Vagina (tissue), 2 donors: ENCODE measurements at regions not wholly inside any gene's neighbourhood (a gene's known extent, or its start where the extent isn't known, plus 50 kb on each side); places are given as distances from the start of the nearest gene placed in this dataset.

Experiments
- DNase-seq, 2 donors: peaks; one replicate each; pipeline ENCODE4 v3.0.0-alpha.2; 2017; ENCODE audit errors: extremely low spot score in 2 of 2
- H3K27ac ChIP-seq: fragments of 200-600 bp; sonication (generic); one replicate; pipeline ENCODE4 v1.5.1; 2019
- H3K27me3 ChIP-seq: fragments of 200-600 bp; sonication (generic); one replicate; pipeline ENCODE4 v1.5.1; 2019
- H3K36me3 ChIP-seq, 2 donors: fragments of 200-600 bp; sonication (generic); one replicate each; pipeline ENCODE4 v1.5.1; 2017 to 2019
- H3K4me1 ChIP-seq: fragments of 200-600 bp; sonication (generic); one replicate; pipeline ENCODE4 v1.5.1; 2019
- H3K4me3 ChIP-seq, 2 donors: fragments of 200-600 bp; sonication (generic); 1 replicate in 1 of 2; 2 replicates in 1 of 2; pipeline ENCODE4 v1.5.1; 2016 to 2019
- H3K9me3 ChIP-seq: fragments of 200-600 bp; sonication (generic); one replicate; pipeline ENCODE4 v1.5.1; 2019
- POLR2A ChIP-seq, 2 donors: fragments of 450-650 bp; IDR thresholded peaks; one replicate each; pipeline ENCODE4 v1.6.1; 2017; ENCODE audit warnings: antibody characterized with exemption in 2 of 2, mild to moderate bottlenecking in 2 of 2, moderate library complexity in 2 of 2
- POLR2AphosphoS5 ChIP-seq, 2 donors: sonication (generic); formaldehyde crosslinking; IDR thresholded peaks; one replicate each; pipeline ENCODE4 v1.9.0; 2017; ENCODE audit warnings: antibody characterized with exemption in 2 of 2, mild to moderate bottlenecking in 2 of 2, low read depth in 1 of 2; ENCODE audit not compliant: insufficient read depth in 1 of 2
- intact Hi-C: fragments of 100-400 bp; cut with DNase I; formaldehyde crosslinking; loops from one replicate; pipeline ENCODE4 v1.15.1; 2023
- TF ChIP-seq, protein P1 (sequence below), 3 experiments: fragments of 450-650 bp in 2 of 3; fragments of 200-600 bp in 1 of 3; sonication (generic) in 1 of 3; IDR thresholded peaks; one replicate each; pipeline ENCODE4 v1.5.1; 2017 to 2019; ENCODE audit warnings: antibody characterized with exemption in 3 of 3, mild to moderate bottlenecking in 2 of 3, moderate library complexity in 2 of 3

- H3K4me1 ChIP-seq, result peaks cover 3% of the 10 kb centered on the region
- no peak overlapping the region for H3K4me3 ChIP-seq
- H3K27ac ChIP-seq, result no peak overlapping the region
- intact Hi-C loops, result loop anchor here (5.0 kb wide), 1 partner anchor 1038 kb away; no protein-coding TSS in a partner anchor
- no peaks in the 10 kb centered on the region for H3K9me3 ChIP-seq
- TF ChIP-seq POLR2AphosphoS5 (IDR thresholded peaks at IDR 0.05; ENCODE audit: insufficient read depth in 1 of 2, low read depth in 1 of 2) (no peak), POLR2A (IDR thresholded peaks at IDR 0.05) (no peak)
- TF ChIP-seq, protein P1, sequence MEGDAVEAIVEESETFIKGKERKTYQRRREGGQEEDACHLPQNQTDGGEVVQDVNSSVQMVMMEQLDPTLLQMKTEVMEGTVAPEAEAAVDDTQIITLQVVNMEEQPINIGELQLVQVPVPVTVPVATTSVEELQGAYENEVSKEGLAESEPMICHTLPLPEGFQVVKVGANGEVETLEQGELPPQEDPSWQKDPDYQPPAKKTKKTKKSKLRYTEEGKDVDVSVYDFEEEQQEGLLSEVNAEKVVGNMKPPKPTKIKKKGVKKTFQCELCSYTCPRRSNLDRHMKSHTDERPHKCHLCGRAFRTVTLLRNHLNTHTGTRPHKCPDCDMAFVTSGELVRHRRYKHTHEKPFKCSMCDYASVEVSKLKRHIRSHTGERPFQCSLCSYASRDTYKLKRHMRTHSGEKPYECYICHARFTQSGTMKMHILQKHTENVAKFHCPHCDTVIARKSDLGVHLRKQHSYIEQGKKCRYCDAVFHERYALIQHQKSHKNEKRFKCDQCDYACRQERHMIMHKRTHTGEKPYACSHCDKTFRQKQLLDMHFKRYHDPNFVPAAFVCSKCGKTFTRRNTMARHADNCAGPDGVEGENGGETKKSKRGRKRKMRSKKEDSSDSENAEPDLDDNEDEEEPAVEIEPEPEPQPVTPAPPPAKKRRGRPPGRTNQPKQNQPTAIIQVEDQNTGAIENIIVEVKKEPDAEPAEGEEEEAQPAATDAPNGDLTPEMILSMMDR (IDR thresholded peaks at IDR 0.05), result no peak
- H3K27me3 ChIP-seq, result no peaks in the 10 kb centered on the region
- DNase-seq, result no peak
- no peaks in the 10 kb centered on the region for H3K36me3 ChIP-seq
These were observed 499.7 kb downstream of the COG6 start for GRCh38 chr13:40155201-40155600.

DNA sequence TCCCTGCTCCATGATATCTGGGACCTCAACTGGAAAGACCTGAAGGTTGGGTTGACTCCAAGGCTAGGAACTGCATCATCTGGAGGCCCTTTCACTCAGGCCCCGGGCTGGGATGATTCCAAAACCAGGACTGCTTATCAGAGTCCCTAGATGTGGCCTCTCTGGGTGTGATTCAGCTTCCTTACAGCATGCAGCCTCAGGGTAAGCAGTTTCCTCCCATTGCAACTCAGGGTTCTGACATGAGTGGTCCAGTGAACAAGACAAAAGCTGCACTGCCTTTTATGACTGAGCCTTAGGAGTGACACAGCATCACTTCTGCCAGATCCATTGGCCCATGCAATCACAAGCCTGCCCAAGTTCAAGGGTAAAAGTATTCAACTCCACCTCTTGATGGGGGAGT is 502.8 kb downstream of the COG6 start:
- H3K9me3 ChIP-seq, result no peaks in the 10 kb centered on the region
- intact Hi-C loops, result loop anchor here (5.0 kb wide), 1 partner anchor 1041 kb away; no protein-coding TSS in a partner anchor
- H3K27me3 ChIP-seq, result no peaks in the 10 kb centered on the region
- no peak overlapping the region for H3K4me3 ChIP-seq
- no peak overlapping the region for H3K27ac ChIP-seq
- no peaks in the 10 kb centered on the region for H3K4me1 ChIP-seq
- no peak for DNase-seq
- H3K36me3 ChIP-seq, result no peaks in the 10 kb centered on the region
- no peak for TF ChIP-seq POLR2AphosphoS5 (IDR thresholded peaks at IDR 0.05; ENCODE audit: insufficient read depth in 1 of 2, low read depth in 1 of 2)
- TF ChIP-seq, protein P1 (IDR thresholded peaks at IDR 0.05), result no peak
- TF ChIP-seq POLR2A (IDR thresholded peaks at IDR 0.05), result no peak

- H3K9me3 ChIP-seq, result no peaks in the 10 kb centered on the region
- intact Hi-C loops, result loop anchor here (5.0 kb wide), 1 partner anchor 1041 kb away; no protein-coding TSS in a partner anchor
- no peak for DNase-seq
These were observed 503.3 kb downstream of the COG6 start for GRCh38 chr13:40158757-40159156.

GRCh38 chr13:40159736-40160135 is 504.3 kb downstream of the COG6 start:
- DNase-seq, result no peak
- Histone ChIP-seq H3K4me1 (no peaks in the 10 kb centered on the region), H3K9me3 (no peaks in the 10 kb centered on the region), H3K27ac (no peak overlapping the region), H3K36me3 (no peaks in the 10 kb centered on the region), H3K4me3 (no peak overlapping the region), H3K27me3 (no peaks in the 10 kb centered on the region)
- TF ChIP-seq, protein P1 (IDR thresholded peaks at IDR 0.05), result no peak
- no peak for TF ChIP-seq POLR2A (IDR thresholded peaks at IDR 0.05)
- TF ChIP-seq POLR2AphosphoS5 (IDR thresholded peaks at IDR 0.05; ENCODE audit: insufficient read depth in 1 of 2, low read depth in 1 of 2), result no peak
- intact Hi-C loops, result loop anchor here (5.0 kb wide), 1 partner anchor 1042 kb away; no protein-coding TSS in a partner anchor

More at GRCh38 chr13:40158757-40159156, 503.3 kb downstream of the COG6 start:
- no peak overlapping the region for H3K27ac ChIP-seq
- H3K36me3 ChIP-seq, result no peaks in the 10 kb centered on the region
- H3K27me3 ChIP-seq, result no peaks in the 10 kb centered on the region
- no peak overlapping the region for H3K4me3 ChIP-seq
- TF ChIP-seq, protein P1 (IDR thresholded peaks at IDR 0.05), result no peak
- TF ChIP-seq POLR2A (IDR thresholded peaks at IDR 0.05) (no peak), POLR2AphosphoS5 (IDR thresholded peaks at IDR 0.05; ENCODE audit: insufficient read depth in 1 of 2, low read depth in 1 of 2) (no peak)
- H3K4me1 ChIP-seq, result no peaks in the 10 kb centered on the region

- no peaks in the 10 kb centered on the region for H3K4me1 ChIP-seq
- intact Hi-C loops, result no loop called here
- TF ChIP-seq, protein P1 (IDR thresholded peaks at IDR 0.05), result no peak
- TF ChIP-seq POLR2AphosphoS5 (IDR thresholded peaks at IDR 0.05; ENCODE audit: insufficient read depth in 1 of 2, low read depth in 1 of 2), result no peak
- no peak for TF ChIP-seq POLR2A (IDR thresholded peaks at IDR 0.05)
- no peaks in the 10 kb centered on the region for H3K9me3 ChIP-seq
- DNase-seq, result no peak
- no peak overlapping the region for H3K27ac ChIP-seq
- no peak overlapping the region for H3K4me3 ChIP-seq
- no peaks in the 10 kb centered on the region for H3K27me3 ChIP-seq
- H3K36me3 ChIP-seq, result no peaks in the 10 kb centered on the region
These were observed 505.3 kb downstream of the COG6 start for GRCh38 chr13:40160618-40161350.
